ENCODE measurements at regions not wholly inside any gene's neighbourhood (a gene's known extent, or its start where the extent isn't known, plus 50 kb on each side); places are given as distances from the start of the nearest gene placed in this dataset.
"Not testable (repeated sequence)": the region's sequence is repeated elsewhere in the genome, so short reads cannot be mapped to it uniquely, and the experiment has no call there.

- DNase-seq (ENCODE audit: low read depth in 2 of 3, low spot score in 2 of 3) = no peak
Observed at GRCh38 chr1:99533909-99534637, 111.8 kb upstream of the PALMD start.

- DNase-seq (ENCODE audit: low read depth in 2 of 3, low spot score in 2 of 3) = no peak
Observed at GRCh38 chr1:99534638-99534930, 111.3 kb upstream of the PALMD start.

DNA sequence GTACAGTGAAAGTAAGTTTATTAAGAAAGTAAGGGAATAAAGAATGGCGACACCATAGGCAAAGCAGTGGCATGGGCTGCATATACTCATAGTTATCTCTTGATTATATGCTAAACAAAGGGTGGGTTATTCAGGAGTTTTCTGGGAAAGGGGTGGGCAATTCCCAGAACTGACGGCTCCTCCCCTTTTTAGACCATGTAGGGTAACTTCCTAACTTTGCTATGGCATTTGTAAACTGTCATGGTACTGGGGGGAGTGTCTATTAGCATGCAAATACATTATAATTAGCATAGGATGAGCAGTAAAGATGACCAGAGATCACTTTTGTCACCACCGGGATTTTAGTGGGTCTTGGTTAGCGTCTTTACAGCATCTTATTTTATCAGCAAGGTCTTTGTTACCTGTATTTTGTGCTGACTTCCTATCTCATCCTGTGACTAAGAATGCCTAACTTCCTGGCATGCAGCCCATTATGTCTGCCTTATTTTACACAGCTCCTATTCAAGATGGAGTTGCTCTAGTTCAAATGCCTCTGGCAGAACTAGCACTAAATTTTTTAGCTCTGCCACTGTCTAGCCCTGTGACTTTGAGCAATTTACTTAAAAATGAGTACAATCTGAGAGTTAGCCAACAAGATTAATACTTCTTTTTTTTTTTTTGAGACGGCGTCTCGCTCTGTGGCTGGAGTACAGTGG, 110.3 kb upstream of the PALMD start:
- DNase-seq (ENCODE audit: low read depth in 2 of 3, low spot score in 2 of 3) = no peak

GRCh38 chr1:99537886-99538617, 107.9 kb upstream of the PALMD start:
- no peak for DNase-seq (ENCODE audit: low read depth in 2 of 3, low spot score in 2 of 3)

DNA sequence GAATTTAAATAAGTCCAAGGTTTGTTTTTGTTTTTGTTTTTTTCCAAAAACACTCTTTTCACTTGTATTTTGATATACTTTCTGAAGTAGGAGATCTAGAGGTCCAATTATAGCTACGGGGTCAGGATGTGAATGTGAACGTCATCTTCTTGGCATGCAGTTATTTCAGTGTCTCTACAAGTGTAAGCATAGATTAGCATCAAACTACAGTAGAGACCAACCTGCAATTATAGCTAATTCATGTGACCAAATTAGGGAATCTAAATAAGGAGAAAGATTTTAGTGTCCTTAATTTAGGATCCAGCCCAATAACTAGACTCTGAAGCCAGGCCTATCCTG, 107.3 kb upstream of the PALMD start:
- DNase-seq (ENCODE audit: low read depth in 2 of 3, low spot score in 2 of 3) = no peak

- DNase-seq (ENCODE audit: low read depth in 2 of 3, low spot score in 2 of 3) = no peak
Observed at GRCh38 chr1:99539131-99539530, 106.8 kb upstream of the PALMD start.

DNA sequence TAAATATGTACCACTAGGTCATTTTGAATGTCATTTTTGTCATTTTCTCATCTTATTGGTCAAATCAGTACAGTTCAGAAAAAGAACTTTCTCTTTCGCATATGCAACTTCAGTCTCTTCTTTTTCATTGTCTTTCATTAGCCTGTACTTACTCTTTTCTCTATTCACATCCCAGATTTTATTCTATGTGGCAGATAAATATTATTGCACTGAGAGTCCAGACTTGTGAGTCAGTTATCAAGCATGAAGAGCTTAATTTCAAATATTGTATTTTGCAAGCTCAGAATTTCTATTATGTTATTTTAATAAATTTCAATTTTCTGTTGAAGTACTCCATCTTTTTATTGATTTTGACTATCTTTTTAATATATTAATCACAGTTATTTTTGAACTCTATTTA, 105.2 kb upstream of the PALMD start:
- no peak for DNase-seq (ENCODE audit: low read depth in 2 of 3, low spot score in 2 of 3)

- DNase-seq (ENCODE audit: low read depth in 2 of 3, low spot score in 2 of 3) = no peak
Observed at GRCh38 chr1:99544328-99544727, 101.6 kb upstream of the PALMD start.

- no peak for DNase-seq (ENCODE audit: low read depth in 2 of 3, low spot score in 2 of 3)
Observed at GRCh38 chr1:99546432-99547416, 99.2 kb upstream of the PALMD start.

- DNase-seq (ENCODE audit: low read depth in 2 of 3, low spot score in 2 of 3) = no peak
Observed at GRCh38 chr1:99548943-99549605, 96.8 kb upstream of the PALMD start.

- no peak for DNase-seq (ENCODE audit: low read depth in 2 of 3, low spot score in 2 of 3)
Observed at GRCh38 chr1:99550198-99550597, 95.7 kb upstream of the PALMD start.

DNA sequence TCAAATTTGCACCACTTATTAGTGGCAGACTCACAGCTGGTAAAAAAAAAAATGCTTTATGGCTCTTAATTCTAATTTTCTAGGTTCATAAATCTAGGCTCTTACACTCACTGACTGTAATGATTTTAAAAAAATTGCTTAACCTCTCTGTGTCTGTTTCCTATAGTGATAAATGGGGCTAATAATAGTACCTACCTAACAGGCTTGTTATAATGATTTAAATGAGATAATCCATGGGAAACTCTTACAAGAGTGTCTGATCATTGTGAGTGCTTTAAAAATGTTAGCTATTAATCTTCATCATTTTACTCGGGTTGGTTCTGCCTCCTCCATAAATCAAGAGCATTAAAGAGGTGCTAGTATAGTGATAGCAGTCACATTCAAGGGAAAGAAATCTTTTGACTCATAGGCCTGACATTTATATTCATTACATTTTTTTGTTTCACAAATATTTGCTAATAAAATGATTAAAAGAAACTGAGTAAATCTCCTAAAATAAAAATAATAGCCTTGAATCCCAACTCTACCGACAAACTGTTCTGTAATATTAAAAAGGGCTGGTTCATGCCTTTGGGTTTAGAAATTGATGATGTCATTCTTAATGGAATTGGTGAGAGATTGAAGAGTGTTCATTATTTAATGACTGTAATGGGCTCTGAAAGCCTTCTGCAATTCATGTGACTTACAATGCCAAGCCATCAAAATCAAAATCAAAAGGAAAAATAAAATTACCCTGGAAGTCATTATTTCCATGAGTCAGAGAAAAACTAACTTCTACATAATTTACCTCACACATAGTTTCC, 93.9 kb upstream of the PALMD start:
- no peak for DNase-seq (ENCODE audit: low read depth in 2 of 3, low spot score in 2 of 3)

GRCh38 chr1:99553301-99553700, 92.6 kb upstream of the PALMD start:
- no peak for DNase-seq (ENCODE audit: low read depth in 2 of 3, low spot score in 2 of 3)

DNA sequence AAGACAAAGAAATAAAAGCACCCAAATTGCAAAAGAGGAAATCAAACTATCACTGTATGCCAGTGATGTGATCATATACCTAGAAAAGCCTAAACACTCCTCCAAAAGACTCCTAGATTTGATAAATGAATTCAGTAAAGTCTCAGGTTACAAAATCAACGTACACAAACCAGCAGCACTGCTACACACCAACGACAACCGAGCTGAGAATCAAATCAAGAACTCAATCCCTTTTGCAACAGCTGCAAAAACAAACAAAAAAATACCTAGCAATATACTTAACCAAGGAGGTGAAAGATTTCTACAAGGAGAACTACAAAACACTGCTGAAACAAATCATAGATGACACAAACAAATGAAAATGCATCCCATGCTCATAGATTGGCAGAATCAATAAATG, 92.1 kb upstream of the PALMD start:
- not testable (repeated sequence) for DNase-seq (ENCODE audit: low read depth in 2 of 3, low spot score in 2 of 3)

- DNase-seq (ENCODE audit: low read depth in 2 of 3, low spot score in 2 of 3) = no peak
Observed at GRCh38 chr1:99554727-99555126, 91.2 kb upstream of the PALMD start.

- DNase-seq (ENCODE audit: low read depth in 2 of 3, low spot score in 2 of 3) = no peak
Observed at GRCh38 chr1:99557546-99558202, 88.2 kb upstream of the PALMD start.

DNA sequence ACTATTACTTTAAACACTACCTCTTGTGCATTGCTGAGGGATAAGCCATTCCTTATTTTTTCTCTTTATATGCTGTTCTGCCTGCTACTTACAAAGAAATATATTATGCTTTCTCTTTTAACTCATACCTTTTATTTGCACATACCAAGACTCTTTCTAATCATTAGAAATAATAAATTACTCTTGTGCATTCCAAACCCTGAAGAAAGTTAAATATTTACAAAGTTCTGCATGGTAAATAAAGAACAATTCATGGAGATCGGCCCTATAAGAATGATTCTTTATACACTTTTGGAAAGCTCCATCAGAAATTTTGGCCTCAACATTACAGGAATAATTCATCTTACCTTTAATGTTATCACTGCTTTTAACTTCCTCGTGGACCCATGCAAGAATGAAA, 86.7 kb upstream of the PALMD start:
- DNase-seq (ENCODE audit: low read depth in 2 of 3, low spot score in 2 of 3) = no peak

- DNase-seq (ENCODE audit: low read depth in 2 of 3, low spot score in 2 of 3) = no peak
Observed at GRCh38 chr1:99560207-99561040, 85.5 kb upstream of the PALMD start.

Measured in hematopoietic multipotent progenitor cell (in vitro differentiated cells).